BE2C (cell line): ENCODE measurements at regions not wholly inside any gene's neighbourhood (a gene's known extent, or its start where the extent isn't known, plus 50 kb on each side); places are given as distances from the start of the nearest gene placed in this dataset.
A peak's percentile ranks its signal among the peaks of the same experiment; 100 is the strongest.

ENCODE experiments used
- DNase-seq: peaks from one replicate; pipeline ENCODE4 v3.0.0-alpha.2; 2020
- H3K27me3 ChIP-seq: fragments of 250-450 bp; sonication (Bioruptor Pico); 2 replicates; pipeline ENCODE4 v1.5.1; 2020; ENCODE audit warnings: mild to moderate bottlenecking
- H3K36me3 ChIP-seq: fragments of 250-450 bp; sonication (Bioruptor Pico); 2 replicates; pipeline ENCODE4 v1.5.1; 2020; ENCODE audit warnings: mild to moderate bottlenecking
- H3K4me1 ChIP-seq: fragments of 250-450 bp; sonication (Bioruptor Pico); 2 replicates; pipeline ENCODE4 v1.5.1; 2020
- H3K4me3 ChIP-seq: 2 replicates; pipeline ENCODE4 v1.5.1; 2011; ENCODE audit warnings: low read depth, low read length
- H3K9me3 ChIP-seq: fragments of 250-450 bp; sonication (Bioruptor Pico); 2 replicates; pipeline ENCODE4 v1.5.1; 2020
- CTCF ChIP-seq: IDR thresholded peaks from 2 replicates; pipeline ENCODE4 v1.5.1; 2012; ENCODE audit warnings: mild to moderate bottlenecking, low read depth, low read length

- Histone ChIP-seq H3K4me3 (no peak overlapping the region), H3K4me1 (no peaks in the 10 kb centered on the region), H3K9me3 (no peaks in the 10 kb centered on the region), H3K27me3 (peaks cover 30% of the 10 kb centered on the region), H3K36me3 (no peaks in the 10 kb centered on the region)
- DNase-seq = no peak
- TF ChIP-seq CTCF = no peak
These were observed 131.3 kb upstream of the ARRDC3 start for GRCh38 chr5:91514400-91514799.

GRCh38 chr5:91503321-91503720, 120.2 kb upstream of the ARRDC3 start:
- Histone ChIP-seq H3K27me3 (no peaks in the 10 kb centered on the region), H3K9me3 (no peaks in the 10 kb centered on the region), H3K4me3 (no peak overlapping the region), H3K36me3 (no peaks in the 10 kb centered on the region), H3K4me1 (no peaks in the 10 kb centered on the region)
- no peak for DNase-seq
- TF ChIP-seq CTCF = no peak

- DNase-seq = no peak
- no peak for TF ChIP-seq CTCF
These were observed 117.6 kb upstream of the ARRDC3 start for GRCh38 chr5:91500758-91501157.

GRCh38 chr5:91499943-91500531, 116.9 kb upstream of the ARRDC3 start:
- Histone ChIP-seq H3K27me3 (no peaks in the 10 kb centered on the region), H3K4me3 (no peak overlapping the region), H3K36me3 (no peaks in the 10 kb centered on the region), H3K4me1 (no peaks in the 10 kb centered on the region), H3K9me3 (no peaks in the 10 kb centered on the region)
- TF ChIP-seq CTCF = peak; percentile 60
- DNase-seq = no peak

More at GRCh38 chr5:91500758-91501157, 117.6 kb upstream of the ARRDC3 start:
- no peak overlapping the region for H3K4me3 ChIP-seq
- H3K9me3 ChIP-seq = no peaks in the 10 kb centered on the region
- H3K4me1 ChIP-seq = no peaks in the 10 kb centered on the region
- H3K27me3 ChIP-seq = no peaks in the 10 kb centered on the region
- no peaks in the 10 kb centered on the region for H3K36me3 ChIP-seq

GRCh38 chr5:91495699-91496098, 112.6 kb upstream of the ARRDC3 start:
- Histone ChIP-seq H3K27me3 (no peaks in the 10 kb centered on the region), H3K9me3 (no peaks in the 10 kb centered on the region), H3K36me3 (no peaks in the 10 kb centered on the region), H3K4me1 (no peaks in the 10 kb centered on the region), H3K4me3 (no peak overlapping the region)
- no peak for DNase-seq
- TF ChIP-seq CTCF = no peak

GRCh38 chr5:91494447-91494996, 111.4 kb upstream of the ARRDC3 start:
- H3K9me3 ChIP-seq = no peaks in the 10 kb centered on the region
- H3K27me3 ChIP-seq = no peaks in the 10 kb centered on the region
- no peak overlapping the region for H3K4me3 ChIP-seq
- peaks cover 3% of the 10 kb centered on the region; the same call in 1 of the 2 replicates for H3K4me1 ChIP-seq
- DNase-seq = no peak
- no peak for TF ChIP-seq CTCF
- H3K36me3 ChIP-seq = no peaks in the 10 kb centered on the region
